HuH-7.5 (cell line): ENCODE measurements at regions not wholly inside any gene's neighbourhood (a gene's known extent, or its start where the extent isn't known, plus 50 kb on each side); places are given as distances from the start of the nearest gene placed in this dataset.

Source experiments
- DNase-seq: peaks from one replicate; pipeline ENCODE4 v3.0.0; 2011; ENCODE audit warnings: low spot score

DNA sequence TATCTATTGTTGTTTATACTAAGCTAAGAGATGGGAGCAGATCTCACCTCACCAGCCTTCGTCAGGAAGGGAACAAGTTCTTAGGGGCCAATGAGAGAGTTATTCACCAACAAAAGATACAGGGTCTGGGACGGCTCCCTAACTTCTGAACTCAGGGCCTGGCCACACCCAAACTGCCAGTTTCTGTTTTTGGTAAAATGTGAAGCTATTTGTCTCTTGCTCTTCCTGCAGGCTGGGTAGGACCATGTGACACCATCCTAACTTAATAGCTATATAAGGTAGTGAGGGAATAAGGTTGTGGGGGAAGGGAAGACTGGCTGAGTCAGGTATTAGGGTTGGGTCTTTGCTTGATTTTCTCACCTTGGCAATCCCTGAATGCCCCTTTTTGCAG is 480.5 kb downstream of the KDM4C start:
- no peak for DNase-seq

DNA sequence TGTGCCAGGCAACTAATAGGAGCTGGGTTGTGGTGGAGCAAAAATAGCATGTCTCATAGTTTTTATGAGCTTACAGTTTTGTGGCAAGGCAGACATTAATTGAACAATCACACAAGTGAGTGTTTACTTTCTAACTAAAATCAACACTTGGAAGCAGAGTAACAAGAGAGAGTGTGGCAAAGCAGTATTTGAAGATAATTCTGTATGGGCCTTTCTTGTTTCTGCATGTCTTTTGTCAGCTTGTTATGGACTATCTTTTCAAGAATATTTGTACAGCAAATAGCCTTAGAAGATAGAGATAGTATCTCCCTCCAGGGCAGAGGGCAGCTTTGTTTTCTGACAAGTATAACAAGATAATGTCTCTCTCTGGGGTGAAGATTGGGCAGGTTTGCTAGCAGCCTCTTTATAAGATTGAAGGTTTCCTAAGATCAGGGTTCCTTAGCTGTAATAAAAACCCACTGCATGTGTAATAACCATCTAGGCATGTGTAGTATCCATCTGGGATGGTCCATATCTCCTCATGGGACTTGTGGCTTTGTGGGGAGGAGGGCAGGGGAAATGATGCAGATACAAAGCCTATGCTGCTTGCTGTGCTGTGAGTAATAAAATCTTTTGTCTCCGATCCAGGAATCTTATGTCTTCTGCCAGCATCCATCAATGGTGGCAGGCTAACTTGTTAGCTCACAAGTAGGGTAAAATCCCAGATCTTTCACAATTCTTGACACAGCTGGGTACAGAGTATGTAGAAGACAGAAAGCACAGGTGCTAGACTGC is 479.9 kb downstream of the KDM4C start:
- no peak for DNase-seq

DNA sequence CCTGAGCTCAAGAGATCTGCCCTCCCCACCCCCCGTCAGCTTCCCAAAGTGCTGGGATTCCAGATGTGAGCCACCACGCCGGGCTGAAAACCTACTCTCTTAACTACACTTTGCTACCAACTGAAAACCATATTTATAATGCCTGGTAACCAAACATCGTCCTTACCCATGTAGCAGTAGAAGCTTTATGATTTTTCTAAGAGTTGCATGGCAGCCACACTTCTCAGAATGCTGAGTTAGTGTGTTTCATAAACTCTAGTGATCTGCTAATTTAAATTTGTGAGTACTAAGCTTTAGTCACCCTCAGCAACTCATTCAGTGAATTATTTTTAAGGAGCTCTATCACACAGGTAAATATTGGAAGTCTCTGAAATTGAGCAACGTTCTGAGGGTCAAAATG is 478.4 kb downstream of the KDM4C start:
- DNase-seq = no peak

DNA sequence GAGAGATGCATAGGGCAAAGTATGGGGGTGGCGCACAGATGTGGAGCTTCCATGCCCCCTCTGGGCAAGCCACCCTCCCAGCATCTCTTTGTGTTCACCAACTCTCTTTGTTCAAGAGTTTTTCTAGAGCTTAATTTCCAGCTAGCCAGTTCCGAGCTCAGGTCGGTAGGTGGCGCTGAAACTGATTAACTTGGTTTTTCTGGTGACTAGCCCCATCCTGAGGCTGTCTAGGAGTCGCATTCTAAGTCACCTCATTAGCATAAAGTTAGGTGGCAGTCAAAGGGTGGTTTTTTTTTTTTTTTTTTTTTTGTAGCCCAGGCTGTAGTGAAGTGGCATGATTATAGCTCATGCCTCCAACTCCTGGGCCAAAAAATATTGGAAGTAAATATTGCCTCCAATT is 476.4 kb downstream of the KDM4C start:
- DNase-seq = no peak

DNA sequence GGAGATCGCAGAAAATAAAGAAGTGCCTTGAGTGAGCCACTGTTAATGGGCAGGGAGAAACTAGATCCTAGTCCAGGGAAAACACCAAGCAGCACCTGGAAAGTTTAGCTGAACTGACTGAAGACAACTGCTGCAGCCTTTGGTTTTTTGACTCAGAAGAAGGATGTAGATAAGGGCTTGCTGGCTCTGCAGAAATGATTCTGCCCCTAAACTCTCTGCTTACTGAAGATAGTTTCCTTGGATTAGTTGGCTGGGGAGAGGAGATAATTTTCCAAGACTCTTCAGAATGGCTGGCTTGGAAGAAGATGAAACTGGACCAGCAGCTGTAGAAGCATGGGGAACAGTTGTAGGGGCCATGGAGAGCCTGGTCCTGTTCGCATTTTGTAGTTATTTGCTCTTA is 471.8 kb downstream of the KDM4C start:
- DNase-seq = no peak

DNA sequence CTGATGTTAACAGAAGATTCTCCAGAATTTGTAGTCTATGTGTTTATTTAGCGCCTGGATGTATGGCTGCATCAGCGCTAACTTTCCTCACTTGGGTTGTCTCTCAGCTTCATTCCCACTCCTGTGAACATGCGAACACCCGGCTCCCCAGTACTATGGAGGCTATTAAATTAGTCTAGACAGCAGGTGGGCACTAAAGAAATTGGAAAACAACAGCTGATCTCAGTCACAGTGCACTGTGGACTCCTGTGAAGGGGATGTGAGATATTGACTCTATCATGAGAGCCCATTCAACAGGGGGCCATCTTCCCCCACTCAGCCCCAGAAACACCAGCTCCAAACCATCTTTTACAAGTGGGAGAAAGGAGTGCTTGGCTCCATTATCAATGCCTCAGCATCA is 471.0 kb downstream of the KDM4C start:
- no peak for DNase-seq

DNA sequence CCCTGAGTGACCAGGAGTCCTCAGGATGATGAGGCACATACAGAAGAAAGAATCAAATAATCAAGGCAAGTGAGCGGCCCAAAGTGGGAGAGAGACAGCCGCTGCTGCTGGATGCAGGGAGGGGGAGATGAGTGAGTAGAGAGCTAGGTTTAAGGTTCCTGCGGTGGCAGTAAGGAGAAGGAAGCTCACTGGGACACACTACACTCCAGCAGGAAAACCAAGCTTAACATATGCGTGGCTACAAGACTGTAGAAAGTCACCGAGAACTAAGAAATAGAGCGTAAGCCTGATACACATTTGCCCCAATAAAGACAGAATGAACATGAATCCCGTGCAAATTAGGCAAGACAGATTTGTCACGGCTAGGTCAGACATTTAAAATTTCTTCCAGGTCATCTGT is 470.2 kb downstream of the KDM4C start:
- no peak for DNase-seq

DNA sequence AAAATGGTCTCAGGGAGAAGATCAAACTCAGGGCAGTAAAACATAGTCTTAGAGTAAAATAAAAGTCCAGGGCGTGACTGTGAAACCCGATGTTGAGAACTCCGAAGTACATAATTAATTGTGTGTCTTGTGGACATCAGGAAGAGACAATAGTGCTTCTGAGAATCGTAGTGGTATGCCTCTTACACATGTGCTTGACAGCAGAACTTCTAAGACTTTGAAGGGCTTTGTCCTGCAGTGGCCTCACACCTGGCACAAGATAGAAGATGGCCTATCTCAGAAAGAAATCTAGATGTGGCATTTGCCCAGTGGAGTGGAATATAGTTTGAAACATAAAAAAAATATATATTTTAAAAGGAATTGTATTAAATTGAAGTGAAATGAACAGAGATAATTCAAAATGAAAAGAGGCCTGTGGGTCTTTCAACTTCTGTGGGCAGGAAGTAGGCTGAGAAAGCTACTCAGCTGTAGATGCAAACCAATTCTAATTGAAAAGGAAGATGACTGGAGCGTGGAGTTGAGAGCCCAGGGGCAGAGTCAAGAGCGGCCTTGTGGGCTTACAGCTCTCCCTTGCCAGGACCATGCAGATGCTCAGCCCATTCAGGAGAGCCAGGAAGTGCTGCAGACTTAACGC is 468.4 kb downstream of the KDM4C start:
- no peak for DNase-seq
